H1 (cell line): ENCODE measurements at regions not wholly inside any gene's neighbourhood (a gene's known extent, or its start where the extent isn't known, plus 50 kb on each side); places are given as distances from the start of the nearest gene placed in this dataset.

Experiments
- CTCF ChIA-PET: fragments of 300-600 bp; sonication (Branson Sonifier 250); formaldehyde crosslinking; loops from one replicate; lab custom pipeline; 2021; ENCODE audit not compliant: partially characterized antibody; lab: Charles Lee
- POLR2A ChIA-PET: fragments of 300-600 bp; sonication (Branson Sonifier 250); formaldehyde crosslinking; loops from one replicate; lab custom pipeline; 2021; ENCODE audit warnings: inconsistent platforms; ENCODE audit not compliant: partially characterized antibody; lab: Charles Lee
- DNase-seq, 2 experiments: peaks; one replicate each; pipeline versions ENCODE4 v3.0.0 to v3.0.0-alpha.2; 2010 to 2022; ENCODE audit warnings: low spot score in 2 of 2, low read depth in 1 of 2, mixed read lengths in 1 of 2
- FAIRE-seq: peaks from 2 replicates; lab custom pipeline; 2011; peaks lifted over from hg19 to GRCh38; lab: Jason Lieb, UNC
- H2AFZ ChIP-seq: 2 replicates; pipeline ENCODE4 v1.8.1; 2012; ENCODE audit warnings: low read length, inconsistent platforms
- H2AK5ac ChIP-seq: 2 replicates; pipeline ENCODE4 v1.6.1; 2013; ENCODE audit warnings: low read depth, low read length
- H2BK120ac ChIP-seq: replicated peaks from 2 replicates; pipeline ENCODE3; 2013; ENCODE audit warnings: low read depth, low read length, inconsistent platforms
- H2BK12ac ChIP-seq: 2 replicates; pipeline ENCODE4 v1.6.1; 2013; ENCODE audit warnings: low read depth, low read length
- H2BK15ac ChIP-seq: 2 replicates; pipeline ENCODE4 v1.6.1; 2013; ENCODE audit warnings: low read length
- H2BK20ac ChIP-seq: 2 replicates; pipeline ENCODE4 v1.6.1; 2013; ENCODE audit warnings: low read length
- H2BK5ac ChIP-seq: 2 replicates; pipeline ENCODE4 v1.6.1; 2013; ENCODE audit warnings: low read depth, low read length
- H3K14ac ChIP-seq: 2 replicates; pipeline ENCODE4 v1.6.1; 2013; ENCODE audit warnings: inconsistent platforms; ENCODE audit not compliant: insufficient read length
- H3K18ac ChIP-seq: 2 replicates; pipeline ENCODE4 v1.6.1; 2013; ENCODE audit warnings: low read length; ENCODE audit errors: extremely low read depth
- H3K23ac ChIP-seq: 2 replicates; pipeline ENCODE4 v1.6.1; 2013; ENCODE audit warnings: inconsistent platforms; ENCODE audit not compliant: insufficient read length
- H3K23me2 ChIP-seq: 2 replicates; pipeline ENCODE4 v1.6.1; 2013; ENCODE audit warnings: low read depth, low read length
- H3K27ac ChIP-seq: 2 replicates; pipeline ENCODE4 v1.6.1; 2011; ENCODE audit warnings: low read depth, low read length, inconsistent platforms
- H3K27me3 ChIP-seq, 4 experiments: replicated peaks in 1 of 4; 1 replicate in 1 of 4; 2 replicates in 3 of 4; pipeline versions ENCODE4 v1.6.1 to v1.8.1; 2011 to 2013; ENCODE audit warnings: low read length in 3 of 4, mild to moderate bottlenecking in 3 of 4, inconsistent platforms in 2 of 4, mixed read lengths in 2 of 4, moderate library complexity in 1 of 4; ENCODE audit not compliant: control insufficient read depth in 3 of 4, insufficient read depth in 3 of 4; ENCODE audit errors: extremely low read depth in 1 of 4
- H3K36me3 ChIP-seq, 4 experiments: 2 replicates each; pipeline versions ENCODE4 v1.6.1 to v1.8.1; 2011 to 2013; ENCODE audit warnings: mild to moderate bottlenecking in 4 of 4, low read length in 3 of 4, moderate library complexity in 2 of 4, control low read depth in 1 of 4, inconsistent platforms in 1 of 4; ENCODE audit not compliant: insufficient read depth in 4 of 4, control insufficient read depth in 2 of 4
- H3K4ac ChIP-seq: replicated peaks from 2 replicates; pipeline ENCODE3; 2013; ENCODE audit warnings: low read length, low read depth, mixed read lengths, inconsistent platforms; ENCODE audit not compliant: insufficient read length
- H3K4me1 ChIP-seq, 4 experiments: replicated peaks in 1 of 4; 1 replicate in 1 of 4; 2 replicates in 3 of 4; pipeline versions ENCODE4 v1.6.1 to v1.8.1; 2011 to 2013; ENCODE audit warnings: low read length in 3 of 4, inconsistent platforms in 2 of 4, mixed read lengths in 1 of 4; ENCODE audit not compliant: insufficient read depth in 4 of 4, control insufficient read depth in 3 of 4
- H3K4me2 ChIP-seq, 2 experiments: 2 replicates each; pipeline versions ENCODE4 v1.6.1 to v1.8.1; 2011 to 2013; ENCODE audit warnings: low read depth in 2 of 2, low read length in 2 of 2, control low read depth in 1 of 2, inconsistent platforms in 1 of 2, mild to moderate bottlenecking in 1 of 2; ENCODE audit not compliant: insufficient read depth in 1 of 2
- H3K4me3 ChIP-seq, 4 experiments: fragments of 200-600, 300-600 bp in 1 of 4; sonication (generic), shearing (Covaris generic), sonication (Bioruptor Twin) in 1 of 4; 2 replicates each; pipeline versions ENCODE4 v1.5.1 to v1.8.1; 2011 to 2016; ENCODE audit warnings: low read length in 4 of 4, low read depth in 3 of 4, control low read depth in 2 of 4, inconsistent platforms in 2 of 4, mild to moderate bottlenecking in 2 of 4, mixed read lengths in 1 of 4, moderate library complexity in 1 of 4; ENCODE audit not compliant: insufficient read depth in 2 of 4; ENCODE audit errors: extremely low read depth in 1 of 4
- H3K56ac ChIP-seq: replicated peaks from 2 replicates; pipeline ENCODE3; 2013; ENCODE audit warnings: low read depth, mild to moderate bottlenecking, mixed read lengths, low read length, inconsistent platforms; ENCODE audit not compliant: insufficient read length
- H3K79me1 ChIP-seq: 2 replicates; pipeline ENCODE4 v1.6.1; 2013; ENCODE audit warnings: low read depth, low read length, control low read depth
- H3K79me2 ChIP-seq, 2 experiments: 2 replicates each; pipeline versions ENCODE4 v1.6.1 to v1.8.1; 2012 to 2013; ENCODE audit warnings: low read length in 2 of 2, mild to moderate bottlenecking in 2 of 2, inconsistent platforms in 1 of 2; ENCODE audit not compliant: insufficient read depth in 2 of 2, control insufficient read depth in 1 of 2
- H3K9ac ChIP-seq, 4 experiments: replicated peaks in 1 of 4; 1 replicate in 1 of 4; 2 replicates in 3 of 4; pipeline versions ENCODE4 v1.6.1 to v1.8.1; 2011 to 2013; ENCODE audit warnings: low read depth in 3 of 4, low read length in 3 of 4, control low read depth in 2 of 4, mild to moderate bottlenecking in 2 of 4, moderate library complexity in 2 of 4, inconsistent platforms in 1 of 4; ENCODE audit errors: extremely low read depth in 1 of 4
- H3K9me3 ChIP-seq, 2 experiments: 2 replicates each; pipeline versions ENCODE4 v1.6.1 to v1.8.1; 2012 to 2013; ENCODE audit warnings: mild to moderate bottlenecking in 2 of 2, moderate library complexity in 2 of 2, control low read depth in 1 of 2, inconsistent platforms in 1 of 2, low read depth in 1 of 2, low read length in 1 of 2, mixed read lengths in 1 of 2; ENCODE audit not compliant: insufficient read depth in 2 of 2
- H4K20me1 ChIP-seq, 2 experiments: replicated peaks in 1 of 2; 2 replicates each; pipeline versions ENCODE3 to v1.8.1; 2011 to 2013; ENCODE audit warnings: inconsistent platforms in 2 of 2, low read length in 2 of 2, mild to moderate bottlenecking in 1 of 2; ENCODE audit not compliant: insufficient read depth in 2 of 2, control insufficient read depth in 1 of 2
- H4K5ac ChIP-seq: 2 replicates; pipeline ENCODE4 v1.6.1; 2013; ENCODE audit warnings: low read length, low read depth, mixed read lengths, inconsistent platforms; ENCODE audit not compliant: insufficient read length
- H4K8ac ChIP-seq: 2 replicates; pipeline ENCODE4 v1.8.0; 2013; ENCODE audit warnings: mild to moderate bottlenecking, moderate library complexity, low read length, inconsistent platforms; ENCODE audit not compliant: insufficient read depth; ENCODE audit errors: extremely low read depth
- H4K91ac ChIP-seq: replicated peaks from 2 replicates; pipeline ENCODE3; 2013; ENCODE audit warnings: low read length, mixed read lengths, inconsistent platforms; ENCODE audit not compliant: insufficient read length
- CEBPB ChIP-seq: IDR thresholded peaks from 2 replicates; pipeline ENCODE4 v1.6.1; 2012; ENCODE audit warnings: low read depth, low read length
- CHD1 ChIP-seq: IDR thresholded peaks from 2 replicates; pipeline ENCODE4 v1.6.1; 2012; ENCODE audit warnings: low read depth, low read length, improper control_type of control experiment
- EP300 ChIP-seq, 2 experiments: IDR thresholded peaks; 1 replicate in 1 of 2; 2 replicates in 1 of 2; pipeline ENCODE4 v1.6.1; 2011 to 2012; ENCODE audit warnings: low read depth in 2 of 2, low read length in 2 of 2, mild to moderate bottlenecking in 2 of 2, borderline replicate concordance in 1 of 2, inconsistent platforms in 1 of 2, moderate library complexity in 1 of 2
- NRF1 ChIP-seq: IDR thresholded peaks from 2 replicates; pipeline ENCODE4 v1.6.1; 2011; ENCODE audit warnings: mild to moderate bottlenecking, low read depth, low read length, improper control_type of control experiment
- PHF8 ChIP-seq: fragments of 200-600 bp; sonication (generic); conservative IDR thresholded peaks from 2 replicates; pipeline ENCODE4 v1.7.1; 2012; ENCODE audit warnings: low read depth, mild to moderate bottlenecking, inconsistent platforms, low read length, moderate library complexity
- RAD21 ChIP-seq, 2 experiments: IDR thresholded peaks in 1 of 2; conservative IDR thresholded peaks in 1 of 2; 2 replicates each; pipeline ENCODE4 v1.6.1; 2011; ENCODE audit warnings: low read depth in 2 of 2, low read length in 2 of 2, improper control_type of control experiment in 1 of 2, inconsistent platforms in 1 of 2, mild to moderate bottlenecking in 1 of 2, moderate library complexity in 1 of 2
- RFX5 ChIP-seq: IDR thresholded peaks from 2 replicates; pipeline ENCODE4 v1.6.1; 2011; ENCODE audit warnings: low read depth, low read length, improper control_type of control experiment, borderline replicate concordance
- SIX5 ChIP-seq: IDR thresholded peaks from 2 replicates; pipeline ENCODE4 v1.6.1; 2011; ENCODE audit warnings: mild to moderate bottlenecking, low read depth, low read length
- SRF ChIP-seq: IDR thresholded peaks from 2 replicates; pipeline ENCODE4 v1.6.1; 2011; ENCODE audit warnings: mild to moderate bottlenecking, low read depth, low read length, moderate library complexity
- WGBS, 2 experiments: shearing (Covaris generic) in 1 of 2; methylation state at CpG; one replicate each; pipeline versions ENCODE4 v1.1.6 to v1.1.7; 2013 to 2015; ENCODE audit warnings: low lambda C conversion rate in 2 of 2, mixed read lengths in 2 of 2, inconsistent platforms in 1 of 2, low coverage in 1 of 2, missing lambda C conversion rate in 1 of 2; ENCODE audit not compliant: insufficient replicate concordance in 2 of 2, insufficient coverage in 1 of 2, insufficient read length in 1 of 2; ENCODE audit errors: extremely low coverage in 1 of 2, missing lambda C conversion rate in 1 of 2; 5-methylcytosine and 5-hydroxymethylcytosine counted together

- Histone ChIP-seq H3K79me2 (no peaks in the 10 kb centered on the region), H4K8ac (no peak overlapping the region), H4K91ac (no peak overlapping the region), H2AFZ (no peak overlapping the region), H3K23me2 (no peaks in the 10 kb centered on the region), H3K27ac (no peak overlapping the region), H3K36me3 (no peaks in the 10 kb centered on the region), H2BK20ac (no peak overlapping the region), H2BK12ac (no peak overlapping the region), H2AK5ac (no peak overlapping the region), H2BK120ac (no peak overlapping the region), H3K56ac (no peak overlapping the region), H4K20me1 (no peaks in the 10 kb centered on the region), H4K5ac (no peak overlapping the region), H3K9me3 (no peaks in the 10 kb centered on the region), H3K9ac (no peak overlapping the region), H2BK5ac (no peak overlapping the region), H2BK15ac (no peak overlapping the region), H3K27me3 (no peaks in the 10 kb centered on the region), H3K4me1 (peaks cover 0 to 9% (median 5%) of the 10 kb centered on the region in 4 experiments; a peak in 3 of 7 replicates), H3K18ac (no peak overlapping the region), H3K4me3 (no peak overlapping the region), H3K79me1 (no peaks in the 10 kb centered on the region), H3K14ac (no peak overlapping the region), H3K4me2 (no peak overlapping the region), H3K23ac (no peak overlapping the region), H3K4ac (no peak overlapping the region)
- FAIRE-seq (no peak), DNase-seq (no peak)
- 83 to 100% methylated on average over 1 to 2 of the region's 2 CpGs for WGBS, 2 experiments
- CTCF ChIA-PET, result interaction anchor here (0.8 to 1.6 kb wide), 3 partner anchors 11 to 165 kb away, joined by 3 to 4 read pairs (median 3); no protein-coding TSS in a partner anchor
- no peak for TF ChIP-seq EP300 (IDR thresholded peaks at IDR 0.05; ENCODE audit: borderline replicate concordance in 1 of 2, low read depth in 2 of 2, low read length in 2 of 2)
- TF ChIP-seq RAD21 (IDR thresholded peaks at IDR 0.05 in 1 of 2, conservative IDR thresholded peaks at IDR 0.05 in 1 of 2; ENCODE audit: low read depth in 2 of 2, low read length in 2 of 2), result no peak
- no peak for TF ChIP-seq RFX5
- TF ChIP-seq SIX5, result no peak
- no peak for TF ChIP-seq PHF8
- no peak for TF ChIP-seq NRF1
- TF ChIP-seq CHD1, result no peak
- no peak for TF ChIP-seq CEBPB
- TF ChIP-seq SRF, result no peak
- POLR2A ChIA-PET, result interaction anchor here (0.6 to 1.2 kb wide), 2 partner anchors 13 to 106 kb away, joined by 3 read pairs; no protein-coding TSS in a partner anchor
These were observed 64.2 kb upstream of the CCN6 start for GRCh38 chr6:111989743-111990142.
